ENCODE measurements at regions not wholly inside any gene's neighbourhood (a gene's known extent, or its start where the extent isn't known, plus 50 kb on each side); places are given as distances from the start of the nearest gene placed in this dataset.
"Not testable (repeated sequence)": the region's sequence is repeated elsewhere in the genome, so short reads cannot be mapped to it uniquely, and the experiment has no call there.

GRCh38 chr2:107475859-107476258 lies 350.8 kb upstream of the RGPD4 start:
- DNase-seq, result no peak

GRCh38 chr2:107502539-107502938 lies 324.2 kb upstream of the RGPD4 start:
- peak; percentile 16 for DNase-seq

- peak; percentile 11 for DNase-seq
Measured at GRCh38 chr2:107511970-107512789, 314.5 kb upstream of the RGPD4 start.

- no peak for DNase-seq
Measured at GRCh38 chr2:107525406-107525805, 301.3 kb upstream of the RGPD4 start.

- DNase-seq, result peak; percentile 76
Measured at GRCh38 chr2:107529146-107529545, 297.5 kb upstream of the RGPD4 start.

- no peak for DNase-seq
Measured at GRCh38 chr2:107530046-107530445, 296.6 kb upstream of the RGPD4 start.

GRCh38 chr2:107534926-107535325 lies 291.8 kb upstream of the RGPD4 start:
- DNase-seq, result no peak

GRCh38 chr2:107535905-107536689 lies 290.6 kb upstream of the RGPD4 start:
- DNase-seq, result not testable (repeated sequence)

- no peak for DNase-seq
Measured at GRCh38 chr2:107542314-107542740, 284.4 kb upstream of the RGPD4 start.

GRCh38 chr2:107543793-107544192 lies 282.9 kb upstream of the RGPD4 start:
- no peak for DNase-seq

GRCh38 chr2:107545066-107545465 lies 281.6 kb upstream of the RGPD4 start:
- DNase-seq, result no peak

GRCh38 chr2:107545851-107546250 lies 280.8 kb upstream of the RGPD4 start:
- DNase-seq, result no peak

GRCh38 chr2:107548216-107548615 lies 278.5 kb upstream of the RGPD4 start:
- DNase-seq, result no peak

- no peak for DNase-seq
Measured at GRCh38 chr2:107553046-107553445, 273.6 kb upstream of the RGPD4 start.

- no peak for DNase-seq
Measured at GRCh38 chr2:107553539-107553938, 273.2 kb upstream of the RGPD4 start.

GRCh38 chr2:107556038-107556627 lies 270.6 kb upstream of the RGPD4 start:
- no peak for DNase-seq

- no peak for DNase-seq
Measured at GRCh38 chr2:107558295-107558694, 268.4 kb upstream of the RGPD4 start.

- no peak for DNase-seq
Measured at GRCh38 chr2:107569496-107569895, 257.2 kb upstream of the RGPD4 start.

- DNase-seq, result no peak
Measured at GRCh38 chr2:107570876-107571275, 255.8 kb upstream of the RGPD4 start.

- DNase-seq, result not testable (repeated sequence)
Measured at GRCh38 chr2:107572890-107573289, 253.8 kb upstream of the RGPD4 start.

- DNase-seq, result no peak
Measured at GRCh38 chr2:107576991-107577390, 249.7 kb upstream of the RGPD4 start.

- no peak for DNase-seq
Measured at GRCh38 chr2:107582487-107582886, 244.2 kb upstream of the RGPD4 start.

GRCh38 chr2:107584577-107584976 lies 242.1 kb upstream of the RGPD4 start:
- no peak for DNase-seq

- DNase-seq, result no peak
Measured at GRCh38 chr2:107585851-107586250, 240.8 kb upstream of the RGPD4 start.
